NCI-H526 (cell line): ENCODE measurements at regions not wholly inside any gene's neighbourhood (a gene's known extent, or its start where the extent isn't known, plus 50 kb on each side); places are given as distances from the start of the nearest gene placed in this dataset.

Experiments
- DNase-seq, 2 experiments: peaks; one replicate each; lab custom pipeline; 2025; lab: John Stamatoyannopoulos, UW

- no peak for DNase-seq
Observed at GRCh38 chr15:46709460-46710083, 1007.7 kb upstream of the SEMA6D start.

- DNase-seq, result no peak
Observed at GRCh38 chr15:46710401-46710960, 1006.8 kb upstream of the SEMA6D start.

- no peak for DNase-seq
Observed at GRCh38 chr15:46713045-46713444, 1004.3 kb upstream of the SEMA6D start.

GRCh38 chr15:46714950-46715349, 1002.4 kb upstream of the SEMA6D start:
- no peak for DNase-seq

- peak in 1 of 2 experiments; percentile 32 for DNase-seq
Observed at GRCh38 chr15:46723308-46723707, 994.0 kb upstream of the SEMA6D start.

GRCh38 chr15:46732060-46732459, 985.2 kb upstream of the SEMA6D start:
- no peak for DNase-seq

GRCh38 chr15:46735115-46735514, 982.2 kb upstream of the SEMA6D start:
- DNase-seq, result no peak

GRCh38 chr15:46751303-46751702, 966.0 kb upstream of the SEMA6D start:
- no peak for DNase-seq

- no peak for DNase-seq
Observed at GRCh38 chr15:46753946-46754345, 963.4 kb upstream of the SEMA6D start.

- no peak for DNase-seq
Observed at GRCh38 chr15:46763091-46763490, 954.2 kb upstream of the SEMA6D start.

- DNase-seq, result no peak
Observed at GRCh38 chr15:46764851-46765250, 952.5 kb upstream of the SEMA6D start.

- DNase-seq, result no peak
Observed at GRCh38 chr15:46766021-46766420, 951.3 kb upstream of the SEMA6D start.

GRCh38 chr15:46768287-46768686, 949.0 kb upstream of the SEMA6D start:
- peak in 1 of 2 experiments; percentile 1 for DNase-seq

- DNase-seq, result no peak
Observed at GRCh38 chr15:46773016-46773415, 944.3 kb upstream of the SEMA6D start.

- peak; percentile 71 to 79 for DNase-seq
Observed at GRCh38 chr15:46778876-46779275, 938.4 kb upstream of the SEMA6D start.

GRCh38 chr15:46786590-46787285, 930.6 kb upstream of the SEMA6D start:
- DNase-seq, result peak in 1 of 2 experiments; percentile 31

- no peak for DNase-seq
Observed at GRCh38 chr15:46795685-46796084, 921.6 kb upstream of the SEMA6D start.

GRCh38 chr15:46808834-46809233, 908.5 kb upstream of the SEMA6D start:
- no peak for DNase-seq

- DNase-seq, result no peak
Observed at GRCh38 chr15:46815240-46815639, 902.1 kb upstream of the SEMA6D start.

- no peak for DNase-seq
Observed at GRCh38 chr15:46815765-46816164, 901.5 kb upstream of the SEMA6D start.

GRCh38 chr15:46848704-46849103, 868.6 kb upstream of the SEMA6D start:
- DNase-seq, result no peak

GRCh38 chr15:46853600-46853999, 863.7 kb upstream of the SEMA6D start:
- DNase-seq, result no peak

GRCh38 chr15:46854564-46854963, 862.7 kb upstream of the SEMA6D start:
- no peak for DNase-seq
